PC-9 (cell line): ENCODE measurements at regions not wholly inside any gene's neighbourhood (a gene's known extent, or its start where the extent isn't known, plus 50 kb on each side); places are given as distances from the start of the nearest gene placed in this dataset.
A peak's percentile ranks its signal among the peaks of the same experiment; 100 is the strongest.

Source experiments
- EZH2 ChIP-seq: fragments of 200-600 bp; sonication (generic); IDR thresholded peaks from 2 replicates; pipeline ENCODE4 v1.8.0; 2017; ENCODE audit warnings: antibody characterized with exemption, low read depth
- TF ChIP-seq, protein P1 (sequence below): fragments of 200-600 bp; sonication (generic); conservative IDR thresholded peaks from 2 replicates; pipeline ENCODE4 v1.6.1; 2017; ENCODE audit warnings: mixed run types, antibody characterized with exemption, mild to moderate bottlenecking, moderate library complexity

DNA sequence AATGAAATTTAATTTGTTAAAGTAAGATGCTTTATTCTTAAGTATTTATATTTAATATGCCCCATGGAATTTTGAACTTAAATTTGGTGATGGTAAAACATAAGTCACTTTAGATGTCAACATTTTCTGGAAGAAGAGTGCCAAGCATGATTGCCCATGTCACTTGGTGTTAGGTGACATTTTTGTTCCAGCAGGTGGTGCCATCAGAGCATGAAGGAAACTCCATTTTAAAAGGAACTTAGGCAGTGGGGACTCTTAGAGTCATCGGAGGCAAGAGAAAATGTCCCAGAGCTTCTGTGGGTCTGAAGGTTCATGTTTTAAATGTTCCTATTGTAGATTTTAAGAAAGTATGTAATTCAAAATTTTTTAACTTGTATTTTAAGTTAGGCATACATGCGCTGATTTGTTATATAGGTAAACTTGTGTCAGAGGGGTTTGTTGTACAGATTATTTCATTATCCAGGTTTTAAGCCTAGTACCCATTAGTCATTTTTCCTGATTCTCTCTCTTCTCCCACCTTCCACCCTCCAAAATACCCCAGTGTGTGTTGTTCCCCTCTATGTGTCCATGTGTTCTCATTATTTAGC, 789.3 kb downstream of the SEMA5A start:
- TF ChIP-seq, protein P1, sequence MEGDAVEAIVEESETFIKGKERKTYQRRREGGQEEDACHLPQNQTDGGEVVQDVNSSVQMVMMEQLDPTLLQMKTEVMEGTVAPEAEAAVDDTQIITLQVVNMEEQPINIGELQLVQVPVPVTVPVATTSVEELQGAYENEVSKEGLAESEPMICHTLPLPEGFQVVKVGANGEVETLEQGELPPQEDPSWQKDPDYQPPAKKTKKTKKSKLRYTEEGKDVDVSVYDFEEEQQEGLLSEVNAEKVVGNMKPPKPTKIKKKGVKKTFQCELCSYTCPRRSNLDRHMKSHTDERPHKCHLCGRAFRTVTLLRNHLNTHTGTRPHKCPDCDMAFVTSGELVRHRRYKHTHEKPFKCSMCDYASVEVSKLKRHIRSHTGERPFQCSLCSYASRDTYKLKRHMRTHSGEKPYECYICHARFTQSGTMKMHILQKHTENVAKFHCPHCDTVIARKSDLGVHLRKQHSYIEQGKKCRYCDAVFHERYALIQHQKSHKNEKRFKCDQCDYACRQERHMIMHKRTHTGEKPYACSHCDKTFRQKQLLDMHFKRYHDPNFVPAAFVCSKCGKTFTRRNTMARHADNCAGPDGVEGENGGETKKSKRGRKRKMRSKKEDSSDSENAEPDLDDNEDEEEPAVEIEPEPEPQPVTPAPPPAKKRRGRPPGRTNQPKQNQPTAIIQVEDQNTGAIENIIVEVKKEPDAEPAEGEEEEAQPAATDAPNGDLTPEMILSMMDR = peak; percentile 83
- no peak for TF ChIP-seq EZH2
